HG03025 (cell line): ENCODE measurements at regions not wholly inside any gene's neighbourhood (a gene's known extent, or its start where the extent isn't known, plus 50 kb on each side); places are given as distances from the start of the nearest gene placed in this dataset.

Experiments used
- ATAC-seq: cut with Tn5 transposase; IDR thresholded peaks from one replicate; pipeline ENCODE4 v1.9.1; 2021; ENCODE audit warnings: mild to moderate bottlenecking, moderate library complexity; ENCODE audit not compliant: unreplicated experiment, low FRiP score

GRCh38 chr9:79107911-79108676, 463.7 kb upstream of the TLE4 start:
- ATAC-seq = no peak

- no peak for ATAC-seq
Observed at GRCh38 chr9:79111653-79112052, 460.1 kb upstream of the TLE4 start.

GRCh38 chr9:79115176-79115575, 456.6 kb upstream of the TLE4 start:
- no peak for ATAC-seq

- no peak for ATAC-seq
Observed at GRCh38 chr9:79116041-79116440, 455.7 kb upstream of the TLE4 start.

GRCh38 chr9:79116709-79117108, 455.1 kb upstream of the TLE4 start:
- no peak for ATAC-seq

GRCh38 chr9:79120533-79120932, 451.2 kb upstream of the TLE4 start:
- ATAC-seq = no peak

- ATAC-seq = no peak
Observed at GRCh38 chr9:79120941-79121340, 450.8 kb upstream of the TLE4 start.

- ATAC-seq = no peak
Observed at GRCh38 chr9:79123415-79123814, 448.4 kb upstream of the TLE4 start.

GRCh38 chr9:79127661-79128060, 444.1 kb upstream of the TLE4 start:
- ATAC-seq = no peak

- ATAC-seq = no peak
Observed at GRCh38 chr9:79129865-79130480, 441.8 kb upstream of the TLE4 start.

- ATAC-seq = no peak
Observed at GRCh38 chr9:79131246-79131774, 440.5 kb upstream of the TLE4 start.

- ATAC-seq = no peak
Observed at GRCh38 chr9:79131824-79132377, 439.9 kb upstream of the TLE4 start.

GRCh38 chr9:79134654-79135053, 437.1 kb upstream of the TLE4 start:
- no peak for ATAC-seq

GRCh38 chr9:79135681-79136415, 435.9 kb upstream of the TLE4 start:
- ATAC-seq = no peak

GRCh38 chr9:79140751-79141150, 431.0 kb upstream of the TLE4 start:
- no peak for ATAC-seq

GRCh38 chr9:79143211-79143610, 428.6 kb upstream of the TLE4 start:
- ATAC-seq = no peak

GRCh38 chr9:79145442-79145841, 426.3 kb upstream of the TLE4 start:
- ATAC-seq = no peak

- ATAC-seq = no peak
Observed at GRCh38 chr9:79149585-79149984, 422.2 kb upstream of the TLE4 start.

- no peak for ATAC-seq
Observed at GRCh38 chr9:79151791-79152190, 420.0 kb upstream of the TLE4 start.

GRCh38 chr9:79152306-79152705, 419.5 kb upstream of the TLE4 start:
- ATAC-seq = no peak

- ATAC-seq = no peak
Observed at GRCh38 chr9:79154806-79155205, 417.0 kb upstream of the TLE4 start.
